Transverse colon (tissue), 4 donors: ENCODE measurements at regions not wholly inside any gene's neighbourhood (a gene's known extent, or its start where the extent isn't known, plus 50 kb on each side); places are given as distances from the start of the nearest gene placed in this dataset.
"Not testable (repeated sequence)": the region's sequence is repeated elsewhere in the genome, so short reads cannot be mapped to it uniquely, and the experiment has no call there.

ENCODE experiments used
- DNase-seq: peaks from one replicate; pipeline ENCODE4 v3.0.0-alpha.2; 2019
- H3K27ac ChIP-seq, 4 donors: fragments of 200-600 bp; sonication (generic); 2 replicates each; pipeline ENCODE4 v1.5.1; 2016 to 2018; ENCODE audit warnings: inconsistent platforms in 4 of 4
- H3K27me3 ChIP-seq: fragments of 200-600 bp; sonication (generic); 2 replicates; pipeline ENCODE4 v1.5.1; 2017; ENCODE audit warnings: inconsistent platforms
- H3K36me3 ChIP-seq, 4 donors: fragments of 200-600 bp; sonication (generic); 2 replicates each; pipeline ENCODE4 v1.5.1; 2017 to 2019; ENCODE audit warnings: inconsistent platforms in 4 of 4
- H3K4me1 ChIP-seq, 4 donors: fragments of 200-600 bp; sonication (generic); 2 replicates each; pipeline ENCODE4 v1.5.1; 2017 to 2020; ENCODE audit warnings: inconsistent platforms in 4 of 4
- H3K4me3 ChIP-seq, 4 donors: fragments of 200-600 bp; sonication (generic); 1 replicate in 1 of 4; 2 replicates in 3 of 4; pipeline versions ENCODE4 v1.5.1 to v1.6.1; 2017 to 2019; ENCODE audit warnings: inconsistent platforms in 4 of 4
- H3K9me3 ChIP-seq, 2 donors: fragments of 200-600 bp; sonication (generic); 2 replicates each; pipeline ENCODE4 v1.5.1; 2017 to 2019; ENCODE audit warnings: inconsistent platforms in 2 of 2
- EP300 ChIP-seq: sonication (generic); formaldehyde crosslinking; IDR thresholded peaks from one replicate; pipeline ENCODE4 v1.6.1; 2017; ENCODE audit warnings: antibody characterized with exemption, low read depth
- POLR2A ChIP-seq: fragments of 450-650 bp; IDR thresholded peaks from one replicate; pipeline ENCODE4 v1.6.1; 2016; ENCODE audit warnings: antibody characterized with exemption, mild to moderate bottlenecking, moderate library complexity
- POLR2AphosphoS5 ChIP-seq, 3 donors: sonication (generic); formaldehyde crosslinking; IDR thresholded peaks; one replicate each; pipeline ENCODE4 v1.6.1; 2016; ENCODE audit warnings: antibody characterized with exemption in 3 of 3
- WGBS, 2 donors: methylation state at CpG; one replicate each; pipeline ENCODE4 v1.1.5; 2018; ENCODE audit warnings: low coverage in 1 of 2; 5-methylcytosine and 5-hydroxymethylcytosine counted together
- in situ Hi-C, 4 donors: fragments of 200-750 bp; cut with MboI; loops; one replicate each; pipeline versions ENCODE4 v1.15.0 to v1.15.1; 2017; ENCODE audit warnings: low sequenced_read_pairs in 3 of 4, low pct_ligation_motif_present in 1 of 4, low pct_unique_long_range_greater_than_20kb in 1 of 4
- intact Hi-C: fragments of 100-400 bp; cut with DNase I; formaldehyde crosslinking; loops from one replicate; pipeline ENCODE4 v1.15.1; 2023; ENCODE audit warnings: low total_unique reads
- TF ChIP-seq, protein P1 (sequence below), 5 experiments: fragments of 200-600 bp in 3 of 5; fragments of 450-650 bp in 2 of 5; sonication (generic) in 3 of 5; IDR thresholded peaks; 1 replicate in 2 of 5; 2 replicates in 3 of 5; pipeline ENCODE4 v1.5.1; 2016 to 2017; ENCODE audit warnings: antibody characterized with exemption in 5 of 5, inconsistent platforms in 3 of 5, mild to moderate bottlenecking in 2 of 5, moderate library complexity in 1 of 5

DNA sequence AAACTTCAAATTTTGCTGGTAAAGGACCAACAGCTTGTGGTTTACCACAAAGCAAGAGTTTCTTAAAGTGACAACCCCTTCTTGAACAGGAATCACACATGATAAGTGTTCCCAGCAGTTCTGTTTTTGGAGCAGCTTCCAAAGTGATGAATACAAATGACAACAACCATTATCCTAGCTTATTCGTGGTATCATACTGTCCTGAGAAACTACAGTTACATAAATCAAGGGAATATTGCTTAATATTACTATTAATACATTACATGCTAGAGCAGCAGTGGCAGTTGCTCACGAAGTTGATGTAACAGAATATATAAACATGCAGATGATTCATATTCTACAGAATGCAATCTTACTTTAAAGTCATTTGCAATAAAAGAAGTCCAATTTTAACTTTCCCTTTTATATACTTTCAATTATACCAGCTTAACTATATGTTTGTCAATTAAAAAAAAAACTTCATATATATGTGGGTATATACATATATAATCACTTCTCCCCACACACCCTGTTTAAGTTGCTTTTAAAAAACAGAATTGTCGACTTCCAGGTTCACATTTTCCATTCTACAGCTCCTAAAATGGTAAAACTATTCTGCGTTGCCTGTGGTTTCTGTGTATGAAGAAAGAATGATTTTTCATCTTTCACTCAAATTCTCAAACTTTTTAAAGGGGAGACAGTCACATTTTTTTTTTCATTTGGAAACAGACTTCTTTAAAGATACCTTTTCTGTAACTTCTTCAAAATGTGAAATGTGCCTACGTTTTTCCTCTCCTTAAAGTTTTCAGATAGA is 713.6 kb downstream of the TDRD15 start:
- H3K9me3 ChIP-seq, result no peaks in the 10 kb centered on the region
- no peak for TF ChIP-seq POLR2AphosphoS5 (IDR thresholded peaks at IDR 0.05)
- TF ChIP-seq EP300, result no peak
- TF ChIP-seq, protein P1, sequence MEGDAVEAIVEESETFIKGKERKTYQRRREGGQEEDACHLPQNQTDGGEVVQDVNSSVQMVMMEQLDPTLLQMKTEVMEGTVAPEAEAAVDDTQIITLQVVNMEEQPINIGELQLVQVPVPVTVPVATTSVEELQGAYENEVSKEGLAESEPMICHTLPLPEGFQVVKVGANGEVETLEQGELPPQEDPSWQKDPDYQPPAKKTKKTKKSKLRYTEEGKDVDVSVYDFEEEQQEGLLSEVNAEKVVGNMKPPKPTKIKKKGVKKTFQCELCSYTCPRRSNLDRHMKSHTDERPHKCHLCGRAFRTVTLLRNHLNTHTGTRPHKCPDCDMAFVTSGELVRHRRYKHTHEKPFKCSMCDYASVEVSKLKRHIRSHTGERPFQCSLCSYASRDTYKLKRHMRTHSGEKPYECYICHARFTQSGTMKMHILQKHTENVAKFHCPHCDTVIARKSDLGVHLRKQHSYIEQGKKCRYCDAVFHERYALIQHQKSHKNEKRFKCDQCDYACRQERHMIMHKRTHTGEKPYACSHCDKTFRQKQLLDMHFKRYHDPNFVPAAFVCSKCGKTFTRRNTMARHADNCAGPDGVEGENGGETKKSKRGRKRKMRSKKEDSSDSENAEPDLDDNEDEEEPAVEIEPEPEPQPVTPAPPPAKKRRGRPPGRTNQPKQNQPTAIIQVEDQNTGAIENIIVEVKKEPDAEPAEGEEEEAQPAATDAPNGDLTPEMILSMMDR (IDR thresholded peaks at IDR 0.05), result no peak
- no peak for TF ChIP-seq POLR2A
- no peak for DNase-seq
- in situ Hi-C loops, result no loop called here
- no peaks in the 10 kb centered on the region for H3K27me3 ChIP-seq
- no peaks in the 10 kb centered on the region for H3K36me3 ChIP-seq
- WGBS, 2 donors, result 39 to 47% methylated on average over 5 of the region's 5 CpGs
- H3K27ac ChIP-seq, result no peak overlapping the region
- intact Hi-C loops, result no loop called here
- no peaks in the 10 kb centered on the region for H3K4me1 ChIP-seq
- H3K4me3 ChIP-seq, result no peak overlapping the region

DNA sequence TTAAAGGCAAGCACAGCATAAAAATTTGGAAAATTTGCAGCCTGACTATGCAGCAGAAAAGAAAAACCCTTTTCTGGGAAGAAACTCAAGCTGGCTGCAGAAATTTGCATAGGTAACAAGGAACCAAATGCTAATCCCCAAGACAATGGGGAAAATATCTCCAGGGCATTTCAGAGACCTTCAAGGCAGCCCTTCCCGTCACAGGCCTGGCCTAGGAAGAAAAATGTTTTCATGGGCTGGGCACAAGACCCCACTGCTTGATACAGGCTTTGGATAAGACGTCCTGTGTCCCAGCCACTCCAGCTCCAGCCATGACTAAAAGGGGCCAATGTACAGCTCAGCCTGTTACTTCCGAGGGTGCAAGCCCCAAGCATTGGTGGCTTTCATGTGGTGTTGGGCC is 717.6 kb downstream of the TDRD15 start:
- H3K36me3 ChIP-seq, result no peaks in the 10 kb centered on the region
- H3K4me3 ChIP-seq, result no peak overlapping the region
- in situ Hi-C loops, result no loop called here
- no peak for DNase-seq
- intact Hi-C loops, result no loop called here
- H3K9me3 ChIP-seq, result peaks cover 0 to 2% of the 10 kb centered on the region in 2 donors
- 60% methylated on average over 3 of the region's 3 CpGs; no CpG with 5 or more reads in 1 of the 2 donors for WGBS, 2 donors
- H3K27me3 ChIP-seq, result no peaks in the 10 kb centered on the region
- H3K27ac ChIP-seq, result no peak overlapping the region
- TF ChIP-seq, protein P1 (IDR thresholded peaks at IDR 0.05), result no peak
- no peak for TF ChIP-seq POLR2AphosphoS5 (IDR thresholded peaks at IDR 0.05)
- no peaks in the 10 kb centered on the region for H3K4me1 ChIP-seq

DNA sequence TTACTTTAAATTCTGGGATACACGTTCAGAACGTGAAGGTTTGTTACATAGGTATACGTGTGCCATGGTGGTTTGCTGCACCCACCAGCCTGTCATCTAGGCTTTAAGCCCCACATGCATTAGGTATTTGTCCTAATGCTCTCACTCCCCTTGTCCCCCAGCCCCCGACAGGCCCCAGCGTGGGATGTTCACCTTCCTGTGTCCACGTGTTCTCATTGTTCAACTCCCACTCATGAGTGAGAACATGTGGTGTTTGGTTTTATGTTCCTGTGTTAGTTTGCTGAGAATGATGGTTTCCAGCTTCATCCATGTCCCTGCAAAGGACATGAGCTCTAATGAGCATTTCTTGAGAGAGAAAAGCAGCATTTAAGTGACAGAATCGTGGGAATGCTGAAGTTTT is 726.6 kb downstream of the TDRD15 start:
- in situ Hi-C loops, H3K27me3 ChIP-seq, H3K9me3 ChIP-seq, H3K4me1 ChIP-seq, H3K27ac ChIP-seq, H3K4me3 ChIP-seq, H3K36me3 ChIP-seq, intact Hi-C loops, DNase-seq: not testable (repeated sequence)
- WGBS, 2 donors, result 62 to 80% methylated on average over 4 to 7 of the region's 7 CpGs

DNA sequence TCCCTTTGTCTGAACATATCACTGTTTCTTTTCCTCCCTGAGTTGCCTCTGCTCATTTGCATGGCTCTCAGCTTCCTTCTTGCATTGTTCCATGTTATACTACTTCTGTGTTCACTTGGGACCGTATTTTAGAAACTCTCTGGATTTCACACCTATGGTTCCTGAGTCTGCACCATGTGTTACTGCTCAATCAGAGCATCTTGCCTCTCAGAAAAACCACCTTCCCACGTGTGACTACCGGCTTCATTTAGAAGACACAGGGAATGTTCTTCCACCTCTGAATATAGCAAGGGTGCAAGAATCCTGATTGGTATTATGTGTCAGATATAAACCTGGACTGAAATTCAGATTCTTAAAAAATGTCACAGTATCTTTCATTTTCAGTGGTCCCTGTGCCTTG is 731.2 kb downstream of the TDRD15 start:
- TF ChIP-seq POLR2AphosphoS5 (IDR thresholded peaks at IDR 0.05) (no peak), EP300 (no peak), POLR2A (no peak)
- TF ChIP-seq, protein P1 (IDR thresholded peaks at IDR 0.05), result no peak
- DNase-seq, result no peak
- intact Hi-C loops, result no loop called here

DNA sequence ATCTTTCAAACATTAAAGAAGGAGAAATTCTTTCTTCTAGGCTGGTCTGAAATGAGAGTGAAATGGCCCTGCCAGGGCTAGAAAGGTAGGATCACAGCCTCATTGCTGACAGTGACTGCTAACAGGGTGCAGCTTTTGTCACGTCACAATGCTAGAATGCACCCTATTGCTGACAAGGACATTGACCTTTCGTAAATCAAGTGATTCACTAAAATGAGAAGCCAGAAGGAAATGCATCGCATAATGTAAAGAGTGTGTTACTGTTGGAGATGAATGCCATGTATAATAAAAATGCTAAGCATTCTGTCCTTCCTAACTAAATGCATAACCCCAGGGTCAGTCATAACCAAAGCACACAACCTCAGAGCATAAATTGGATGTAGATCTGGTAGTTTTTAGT is 732.9 kb downstream of the TDRD15 start:
- H3K4me1 ChIP-seq, result no peaks in the 10 kb centered on the region
- no peak overlapping the region for H3K27ac ChIP-seq
- TF ChIP-seq POLR2AphosphoS5 (IDR thresholded peaks at IDR 0.05) (no peak), EP300 (no peak), POLR2A (no peak)
- TF ChIP-seq, protein P1 (IDR thresholded peaks at IDR 0.05), result no peak
- H3K36me3 ChIP-seq, result no peaks in the 10 kb centered on the region
- no peaks in the 10 kb centered on the region for H3K9me3 ChIP-seq
- 57 to 65% methylated on average over 3 of the region's 3 CpGs for WGBS, 2 donors
- H3K27me3 ChIP-seq, result no peaks in the 10 kb centered on the region
- in situ Hi-C loops, result no loop called here
- intact Hi-C loops, result no loop called here
- DNase-seq, result no peak
- no peak overlapping the region for H3K4me3 ChIP-seq

More for the DNA sequence above, 731.2 kb downstream of the TDRD15 start:
- H3K4me1 ChIP-seq, result no peaks in the 10 kb centered on the region
- no peaks in the 10 kb centered on the region for H3K27me3 ChIP-seq
- no peak overlapping the region for H3K27ac ChIP-seq
- 67 to 79% methylated on average over 3 of the region's 3 CpGs for WGBS, 2 donors
- H3K36me3 ChIP-seq, result no peaks in the 10 kb centered on the region
- no peaks in the 10 kb centered on the region for H3K9me3 ChIP-seq
- in situ Hi-C loops, result no loop called here
- no peak overlapping the region for H3K4me3 ChIP-seq
